ENCODE measurements at regions not wholly inside any gene's neighbourhood (a gene's known extent, or its start where the extent isn't known, plus 50 kb on each side); places are given as distances from the start of the nearest gene placed in this dataset.

DNA sequence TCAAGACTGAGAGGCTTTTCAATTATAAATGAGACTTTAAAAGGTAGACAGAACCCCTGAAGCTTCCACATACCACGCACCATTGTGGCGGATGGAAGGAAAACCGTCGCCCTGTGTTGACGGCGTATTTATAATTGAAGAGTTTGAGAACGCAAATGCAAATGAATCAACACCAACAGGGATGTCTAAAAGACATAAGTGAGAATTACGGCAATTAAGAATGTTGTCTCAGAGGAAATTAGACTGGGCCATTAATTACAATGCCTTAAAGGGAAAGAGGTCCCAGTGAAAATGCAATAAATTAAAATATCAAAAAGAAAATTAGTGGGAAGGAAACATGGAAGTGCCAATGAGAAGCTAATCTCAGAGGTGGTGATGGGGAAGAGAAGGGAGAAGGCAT lies 148.5 kb upstream of the XYLT1 start:
- no peak for DNase-seq (ENCODE audit: unreplicated experiment)
- Mint-ChIP-seq H3K27me3 (ENCODE audit: insufficient read depth, unreplicated experiment) (no peaks in the 10 kb centered on the region), H3K4me1 (ENCODE audit: insufficient read depth, unreplicated experiment) (no peaks in the 10 kb centered on the region), H3K9me3 (ENCODE audit: unreplicated experiment) (peaks cover 41% of the 10 kb centered on the region), H3K27ac (ENCODE audit: low read depth, unreplicated experiment) (no peak overlapping the region), H3K36me3 (ENCODE audit: insufficient read depth, unreplicated experiment) (no peaks in the 10 kb centered on the region), H3K4me3 (ENCODE audit: unreplicated experiment) (no peak overlapping the region)
- POLR2A ChIA-PET = no interaction called here
- intact Hi-C loops (cut with micrococcal nuclease) = no loop called here
- no peak for TF ChIP-seq CTCF (IDR thresholded peaks at IDR 0.05; ENCODE audit: unreplicated experiment)
- CTCF ChIA-PET = interaction anchor here (1.0 kb wide), 1 partner anchor 41 kb away, joined by 3 read pairs; no protein-coding TSS in a partner anchor
- no TSS peak for BruUV-seq (replicated peaks)

DNA sequence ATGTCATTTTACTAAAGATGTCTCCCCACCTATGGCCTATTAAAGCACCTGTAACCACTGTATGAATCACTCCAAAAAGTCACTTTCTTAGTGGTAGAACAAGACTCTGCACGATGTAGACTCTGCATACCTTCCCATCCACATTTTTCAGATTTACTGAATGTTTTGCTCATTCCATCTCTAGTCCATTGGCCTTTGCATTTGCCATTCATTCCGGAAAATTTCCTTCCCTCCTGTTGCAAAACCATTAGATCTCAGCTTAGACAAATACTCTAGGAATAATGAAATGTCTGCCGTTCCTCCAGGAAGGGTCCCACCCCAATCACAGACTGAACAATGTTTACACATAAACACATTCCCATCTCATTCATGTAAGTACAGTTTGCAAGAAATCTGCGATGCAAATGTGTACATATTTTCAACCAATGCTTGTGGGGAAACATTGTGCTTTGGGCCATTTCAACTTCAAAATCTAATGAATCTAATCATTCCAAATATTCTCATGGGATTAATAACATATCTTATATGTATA lies 146.3 kb upstream of the XYLT1 start:
- no peak for TF ChIP-seq CTCF (IDR thresholded peaks at IDR 0.05; ENCODE audit: unreplicated experiment)
- Mint-ChIP-seq H3K4me3 (ENCODE audit: unreplicated experiment) (no peak overlapping the region), H3K27me3 (ENCODE audit: insufficient read depth, unreplicated experiment) (no peaks in the 10 kb centered on the region), H3K36me3 (ENCODE audit: insufficient read depth, unreplicated experiment) (no peaks in the 10 kb centered on the region), H3K9me3 (ENCODE audit: unreplicated experiment) (peaks cover 46% of the 10 kb centered on the region), H3K4me1 (ENCODE audit: insufficient read depth, unreplicated experiment) (no peaks in the 10 kb centered on the region), H3K27ac (ENCODE audit: low read depth, unreplicated experiment) (no peak overlapping the region)
- DNase-seq (ENCODE audit: unreplicated experiment) = no peak
- POLR2A ChIA-PET = no interaction called here
- BruUV-seq (replicated peaks) = no TSS peak
- intact Hi-C loops (cut with micrococcal nuclease) = no loop called here
- CTCF ChIA-PET = interaction anchor here (0.6 kb wide), 1 partner anchor 93 kb away, joined by 3 read pairs; no protein-coding TSS in a partner anchor

DNA sequence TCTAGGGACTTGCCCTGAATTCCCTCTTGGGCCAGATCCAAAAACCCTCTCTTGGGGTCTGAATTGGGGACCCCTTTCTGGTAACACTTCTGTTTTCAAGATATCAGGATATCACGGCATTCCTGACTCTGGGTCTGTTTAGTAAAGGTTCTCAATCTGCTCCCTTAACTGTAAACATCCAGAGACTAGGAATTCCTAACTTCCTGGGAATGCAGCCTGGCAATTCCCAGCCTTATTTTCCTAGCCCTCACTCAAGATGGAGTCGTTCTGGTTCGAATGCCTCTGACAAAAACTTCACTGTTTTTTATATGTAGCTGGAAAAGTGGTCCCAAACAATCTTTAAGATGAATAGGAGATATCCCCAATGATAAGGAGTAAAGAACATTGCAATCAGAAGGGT lies 141.6 kb upstream of the XYLT1 start:
- ChIA-PET POLR2A (no interaction called here), CTCF (no interaction called here)
- Mint-ChIP-seq H3K27ac (ENCODE audit: low read depth, unreplicated experiment) (no peak overlapping the region), H3K27me3 (ENCODE audit: insufficient read depth, unreplicated experiment) (no peaks in the 10 kb centered on the region), H3K4me3 (ENCODE audit: unreplicated experiment) (no peak overlapping the region), H3K36me3 (ENCODE audit: insufficient read depth, unreplicated experiment) (no peaks in the 10 kb centered on the region), H3K4me1 (ENCODE audit: insufficient read depth, unreplicated experiment) (no peaks in the 10 kb centered on the region), H3K9me3 (ENCODE audit: unreplicated experiment) (peaks cover 27% of the 10 kb centered on the region)
- intact Hi-C loops (cut with micrococcal nuclease) = no loop called here
- DNase-seq (ENCODE audit: unreplicated experiment) = no peak
- BruUV-seq (replicated peaks) = no TSS peak
- TF ChIP-seq CTCF (IDR thresholded peaks at IDR 0.05; ENCODE audit: unreplicated experiment) = no peak

DNA sequence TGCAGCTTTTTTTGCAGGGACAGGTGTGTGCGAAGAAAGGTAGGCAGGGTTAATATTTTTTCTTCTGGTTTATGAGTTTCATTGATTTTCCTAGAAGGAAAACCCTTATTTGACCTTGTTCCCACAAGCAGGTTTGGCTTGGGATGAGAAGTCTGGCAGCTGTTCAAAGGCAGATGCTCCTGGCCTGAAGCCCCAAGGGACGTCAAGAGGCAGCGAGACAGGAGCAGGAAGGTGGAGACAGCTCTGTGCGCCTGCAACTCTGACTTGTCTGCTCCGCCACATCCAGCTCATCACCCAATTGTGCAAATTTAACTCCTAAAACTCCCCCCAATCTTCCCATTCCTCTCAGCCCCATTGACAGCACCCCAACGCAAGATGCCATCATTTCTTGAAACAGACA lies 136.8 kb upstream of the XYLT1 start:
- ChIA-PET CTCF (no interaction called here), POLR2A (no interaction called here)
- TF ChIP-seq CTCF (IDR thresholded peaks at IDR 0.05; ENCODE audit: unreplicated experiment) = no peak
- Mint-ChIP-seq H3K9me3 (ENCODE audit: unreplicated experiment) (peaks cover 10% of the 10 kb centered on the region), H3K4me1 (ENCODE audit: insufficient read depth, unreplicated experiment) (no peaks in the 10 kb centered on the region), H3K4me3 (ENCODE audit: unreplicated experiment) (no peak overlapping the region), H3K27me3 (ENCODE audit: insufficient read depth, unreplicated experiment) (no peaks in the 10 kb centered on the region), H3K36me3 (ENCODE audit: insufficient read depth, unreplicated experiment) (no peaks in the 10 kb centered on the region), H3K27ac (ENCODE audit: low read depth, unreplicated experiment) (no peak overlapping the region)
- no TSS peak for BruUV-seq (replicated peaks)
- intact Hi-C loops (cut with micrococcal nuclease) = no loop called here
- no peak for DNase-seq (ENCODE audit: unreplicated experiment)

Data from MCF 10A (cell line).